VCaP (cell line): ENCODE measurements at regions not wholly inside any gene's neighbourhood (a gene's known extent, or its start where the extent isn't known, plus 50 kb on each side); places are given as distances from the start of the nearest gene placed in this dataset.

Source experiments
- H3K27ac ChIP-seq: fragments of 450-650 bp; 2 replicates; pipeline ENCODE4 v1.5.1; 2017
- CTCF ChIP-seq: fragments of 450-650 bp; conservative IDR thresholded peaks from 2 replicates; pipeline ENCODE4 v1.5.1; 2017; ENCODE audit warnings: mild to moderate bottlenecking, moderate library complexity

GRCh38 chr4:24059839-24060238 is 170.0 kb upstream of the PPARGC1A start:
- TF ChIP-seq CTCF, result no peak
- no peak overlapping the region for H3K27ac ChIP-seq

GRCh38 chr4:24057915-24058559 is 168.2 kb upstream of the PPARGC1A start:
- no peak for TF ChIP-seq CTCF
- H3K27ac ChIP-seq, result no peak overlapping the region

GRCh38 chr4:24056289-24056688 is 166.4 kb upstream of the PPARGC1A start:
- H3K27ac ChIP-seq, result no peak overlapping the region
- TF ChIP-seq CTCF, result no peak

GRCh38 chr4:24055623-24056022 is 165.8 kb upstream of the PPARGC1A start:
- H3K27ac ChIP-seq, result no peak overlapping the region
- TF ChIP-seq CTCF, result no peak

- no peak overlapping the region for H3K27ac ChIP-seq
- no peak for TF ChIP-seq CTCF
Observed at GRCh38 chr4:24054910-24055309, 165.1 kb upstream of the PPARGC1A start.

GRCh38 chr4:24053934-24054333 is 164.1 kb upstream of the PPARGC1A start:
- no peak overlapping the region for H3K27ac ChIP-seq
- TF ChIP-seq CTCF, result no peak

GRCh38 chr4:24044610-24045589 is 155.1 kb upstream of the PPARGC1A start:
- TF ChIP-seq CTCF, result no peak
- H3K27ac ChIP-seq, result no peak overlapping the region
